H1 (cell line): ENCODE measurements at regions not wholly inside any gene's neighbourhood (a gene's known extent, or its start where the extent isn't known, plus 50 kb on each side); places are given as distances from the start of the nearest gene placed in this dataset.

Experiments
- CTCF ChIA-PET: fragments of 300-600 bp; sonication (Branson Sonifier 250); formaldehyde crosslinking; loops from one replicate; lab custom pipeline; 2021; ENCODE audit not compliant: partially characterized antibody; lab: Charles Lee
- POLR2A ChIA-PET: fragments of 300-600 bp; sonication (Branson Sonifier 250); formaldehyde crosslinking; loops from one replicate; lab custom pipeline; 2021; ENCODE audit warnings: inconsistent platforms; ENCODE audit not compliant: partially characterized antibody; lab: Charles Lee
- DNase-seq, 2 experiments: peaks; one replicate each; pipeline versions ENCODE4 v3.0.0 to v3.0.0-alpha.2; 2010 to 2022; ENCODE audit warnings: low spot score in 2 of 2, low read depth in 1 of 2, mixed read lengths in 1 of 2
- FAIRE-seq: peaks from 2 replicates; lab custom pipeline; 2011; peaks lifted over from hg19 to GRCh38; lab: Jason Lieb, UNC
- H2AFZ ChIP-seq: 2 replicates; pipeline ENCODE4 v1.8.1; 2012; ENCODE audit warnings: low read length, inconsistent platforms
- H2AK5ac ChIP-seq: 2 replicates; pipeline ENCODE4 v1.6.1; 2013; ENCODE audit warnings: low read depth, low read length
- H2BK120ac ChIP-seq: replicated peaks from 2 replicates; pipeline ENCODE3; 2013; ENCODE audit warnings: low read depth, low read length, inconsistent platforms
- H2BK12ac ChIP-seq: 2 replicates; pipeline ENCODE4 v1.6.1; 2013; ENCODE audit warnings: low read depth, low read length
- H2BK15ac ChIP-seq: 2 replicates; pipeline ENCODE4 v1.6.1; 2013; ENCODE audit warnings: low read length
- H2BK20ac ChIP-seq: 2 replicates; pipeline ENCODE4 v1.6.1; 2013; ENCODE audit warnings: low read length
- H2BK5ac ChIP-seq: 2 replicates; pipeline ENCODE4 v1.6.1; 2013; ENCODE audit warnings: low read depth, low read length
- H3K14ac ChIP-seq: 2 replicates; pipeline ENCODE4 v1.6.1; 2013; ENCODE audit warnings: inconsistent platforms; ENCODE audit not compliant: insufficient read length
- H3K18ac ChIP-seq: 2 replicates; pipeline ENCODE4 v1.6.1; 2013; ENCODE audit warnings: low read length; ENCODE audit errors: extremely low read depth
- H3K23ac ChIP-seq: 2 replicates; pipeline ENCODE4 v1.6.1; 2013; ENCODE audit warnings: inconsistent platforms; ENCODE audit not compliant: insufficient read length
- H3K23me2 ChIP-seq: 2 replicates; pipeline ENCODE4 v1.6.1; 2013; ENCODE audit warnings: low read depth, low read length
- H3K27ac ChIP-seq: 2 replicates; pipeline ENCODE4 v1.6.1; 2011; ENCODE audit warnings: low read depth, low read length, inconsistent platforms
- H3K27me3 ChIP-seq, 4 experiments: replicated peaks in 1 of 4; 1 replicate in 1 of 4; 2 replicates in 3 of 4; pipeline versions ENCODE4 v1.6.1 to v1.8.1; 2011 to 2013; ENCODE audit warnings: low read length in 3 of 4, mild to moderate bottlenecking in 3 of 4, inconsistent platforms in 2 of 4, mixed read lengths in 2 of 4, moderate library complexity in 1 of 4; ENCODE audit not compliant: control insufficient read depth in 3 of 4, insufficient read depth in 3 of 4; ENCODE audit errors: extremely low read depth in 1 of 4
- H3K36me3 ChIP-seq, 4 experiments: 2 replicates each; pipeline versions ENCODE4 v1.6.1 to v1.8.1; 2011 to 2013; ENCODE audit warnings: mild to moderate bottlenecking in 4 of 4, low read length in 3 of 4, moderate library complexity in 2 of 4, control low read depth in 1 of 4, inconsistent platforms in 1 of 4; ENCODE audit not compliant: insufficient read depth in 4 of 4, control insufficient read depth in 2 of 4
- H3K4ac ChIP-seq: replicated peaks from 2 replicates; pipeline ENCODE3; 2013; ENCODE audit warnings: low read length, low read depth, mixed read lengths, inconsistent platforms; ENCODE audit not compliant: insufficient read length
- H3K4me1 ChIP-seq, 4 experiments: replicated peaks in 1 of 4; 1 replicate in 1 of 4; 2 replicates in 3 of 4; pipeline versions ENCODE4 v1.6.1 to v1.8.1; 2011 to 2013; ENCODE audit warnings: low read length in 3 of 4, inconsistent platforms in 2 of 4, mixed read lengths in 1 of 4; ENCODE audit not compliant: insufficient read depth in 4 of 4, control insufficient read depth in 3 of 4
- H3K4me2 ChIP-seq, 2 experiments: 2 replicates each; pipeline versions ENCODE4 v1.6.1 to v1.8.1; 2011 to 2013; ENCODE audit warnings: low read depth in 2 of 2, low read length in 2 of 2, control low read depth in 1 of 2, inconsistent platforms in 1 of 2, mild to moderate bottlenecking in 1 of 2; ENCODE audit not compliant: insufficient read depth in 1 of 2
- H3K4me3 ChIP-seq, 4 experiments: fragments of 200-600, 300-600 bp in 1 of 4; sonication (generic), shearing (Covaris generic), sonication (Bioruptor Twin) in 1 of 4; 2 replicates each; pipeline versions ENCODE4 v1.5.1 to v1.8.1; 2011 to 2016; ENCODE audit warnings: low read length in 4 of 4, low read depth in 3 of 4, control low read depth in 2 of 4, inconsistent platforms in 2 of 4, mild to moderate bottlenecking in 2 of 4, mixed read lengths in 1 of 4, moderate library complexity in 1 of 4; ENCODE audit not compliant: insufficient read depth in 2 of 4; ENCODE audit errors: extremely low read depth in 1 of 4
- H3K56ac ChIP-seq: replicated peaks from 2 replicates; pipeline ENCODE3; 2013; ENCODE audit warnings: low read depth, mild to moderate bottlenecking, mixed read lengths, low read length, inconsistent platforms; ENCODE audit not compliant: insufficient read length
- H3K79me1 ChIP-seq: 2 replicates; pipeline ENCODE4 v1.6.1; 2013; ENCODE audit warnings: low read depth, low read length, control low read depth
- H3K79me2 ChIP-seq, 2 experiments: 2 replicates each; pipeline versions ENCODE4 v1.6.1 to v1.8.1; 2012 to 2013; ENCODE audit warnings: low read length in 2 of 2, mild to moderate bottlenecking in 2 of 2, inconsistent platforms in 1 of 2; ENCODE audit not compliant: insufficient read depth in 2 of 2, control insufficient read depth in 1 of 2
- H3K9ac ChIP-seq, 4 experiments: replicated peaks in 1 of 4; 1 replicate in 1 of 4; 2 replicates in 3 of 4; pipeline versions ENCODE4 v1.6.1 to v1.8.1; 2011 to 2013; ENCODE audit warnings: low read depth in 3 of 4, low read length in 3 of 4, control low read depth in 2 of 4, mild to moderate bottlenecking in 2 of 4, moderate library complexity in 2 of 4, inconsistent platforms in 1 of 4; ENCODE audit errors: extremely low read depth in 1 of 4
- H3K9me3 ChIP-seq, 2 experiments: 2 replicates each; pipeline versions ENCODE4 v1.6.1 to v1.8.1; 2012 to 2013; ENCODE audit warnings: mild to moderate bottlenecking in 2 of 2, moderate library complexity in 2 of 2, control low read depth in 1 of 2, inconsistent platforms in 1 of 2, low read depth in 1 of 2, low read length in 1 of 2, mixed read lengths in 1 of 2; ENCODE audit not compliant: insufficient read depth in 2 of 2
- H4K20me1 ChIP-seq, 2 experiments: replicated peaks in 1 of 2; 2 replicates each; pipeline versions ENCODE3 to v1.8.1; 2011 to 2013; ENCODE audit warnings: inconsistent platforms in 2 of 2, low read length in 2 of 2, mild to moderate bottlenecking in 1 of 2; ENCODE audit not compliant: insufficient read depth in 2 of 2, control insufficient read depth in 1 of 2
- H4K5ac ChIP-seq: 2 replicates; pipeline ENCODE4 v1.6.1; 2013; ENCODE audit warnings: low read length, low read depth, mixed read lengths, inconsistent platforms; ENCODE audit not compliant: insufficient read length
- H4K8ac ChIP-seq: 2 replicates; pipeline ENCODE4 v1.8.0; 2013; ENCODE audit warnings: mild to moderate bottlenecking, moderate library complexity, low read length, inconsistent platforms; ENCODE audit not compliant: insufficient read depth; ENCODE audit errors: extremely low read depth
- H4K91ac ChIP-seq: replicated peaks from 2 replicates; pipeline ENCODE3; 2013; ENCODE audit warnings: low read length, mixed read lengths, inconsistent platforms; ENCODE audit not compliant: insufficient read length
- HDAC6 ChIP-seq: IDR thresholded peaks from one replicate; pipeline ENCODE4 v1.7.1; 2012; ENCODE audit warnings: low read depth, mild to moderate bottlenecking, inconsistent platforms, low read length, moderate library complexity
- KDM1A ChIP-seq: fragments of 200-600, 300-600 bp; sonication (generic); IDR thresholded peaks from 2 replicates; pipeline ENCODE4 v1.7.1; 2016; ENCODE audit warnings: mild to moderate bottlenecking, low read length, borderline replicate concordance
- RFX5 ChIP-seq: IDR thresholded peaks from 2 replicates; pipeline ENCODE4 v1.6.1; 2011; ENCODE audit warnings: low read depth, low read length, improper control_type of control experiment, borderline replicate concordance
- RNF2 ChIP-seq: fragments of 200-900, 300-1000 bp; sonication (generic); IDR thresholded peaks from 2 replicates; pipeline ENCODE4 v1.7.1; 2016; ENCODE audit warnings: borderline replicate concordance, low read depth, mild to moderate bottlenecking, antibody characterized with exemption, low read length; ENCODE audit not compliant: poor library complexity, severe bottlenecking; ENCODE audit errors: missing control alignments
- SIN3A ChIP-seq, 2 experiments: IDR thresholded peaks in 1 of 2; conservative IDR thresholded peaks in 1 of 2; 2 replicates each; pipeline ENCODE4 v1.6.1; 2011 to 2012; ENCODE audit warnings: low read length in 2 of 2, improper control_type of control experiment in 1 of 2, low read depth in 1 of 2, mild to moderate bottlenecking in 1 of 2
- SIRT6 ChIP-seq: IDR thresholded peaks from one replicate; pipeline ENCODE4 v1.7.1; 2012; ENCODE audit warnings: low read length, inconsistent platforms
- TAF1 ChIP-seq: IDR thresholded peaks from 2 replicates; pipeline ENCODE4 v1.6.1; 2011; ENCODE audit warnings: mild to moderate bottlenecking, low read depth, low read length
- ZNF274 ChIP-seq: IDR thresholded peaks from 2 replicates; pipeline ENCODE4 v1.7.0; 2012; ENCODE audit warnings: low read length, borderline replicate concordance; ENCODE audit errors: extremely low read depth
- WGBS, 2 experiments: shearing (Covaris generic) in 1 of 2; methylation state at CpG; one replicate each; pipeline versions ENCODE4 v1.1.6 to v1.1.7; 2013 to 2015; ENCODE audit warnings: low lambda C conversion rate in 2 of 2, mixed read lengths in 2 of 2, inconsistent platforms in 1 of 2, low coverage in 1 of 2, missing lambda C conversion rate in 1 of 2; ENCODE audit not compliant: insufficient replicate concordance in 2 of 2, insufficient coverage in 1 of 2, insufficient read length in 1 of 2; ENCODE audit errors: extremely low coverage in 1 of 2, missing lambda C conversion rate in 1 of 2; 5-methylcytosine and 5-hydroxymethylcytosine counted together
- TF ChIP-seq, protein P1 (sequence below), 3 experiments: IDR thresholded peaks; 1 replicate in 2 of 3; 2 replicates in 1 of 3; pipeline versions ENCODE4 v1.5.1 to v1.6.1; 2011; ENCODE audit warnings: low read length in 3 of 3, mild to moderate bottlenecking in 3 of 3, inconsistent platforms in 2 of 3, low read depth in 1 of 3, moderate library complexity in 1 of 3; ENCODE audit not compliant: insufficient read depth in 1 of 3; ENCODE audit errors: control extremely low read depth in 1 of 3

GRCh38 chr2:128390256-128390990 lies 71.8 kb upstream of the HS6ST1 start:
- CTCF ChIA-PET = interaction anchor here (1.0 to 5.7 kb wide), 2 partner anchors 11 to 26 kb away, joined by 4 to 29 read pairs; no protein-coding TSS in a partner anchor
- Histone ChIP-seq H3K36me3 (no peaks in the 10 kb centered on the region), H3K79me1 (no peaks in the 10 kb centered on the region), H2BK15ac (peak overlapping the region; percentile 32; the same call in 1 of the 2 replicates), H4K5ac (no peak overlapping the region), H4K20me1 (no peaks in the 10 kb centered on the region), H3K56ac (no peak overlapping the region), H3K23ac (no peak overlapping the region), H3K4me3 (no peak overlapping the region), H3K23me2 (no peaks in the 10 kb centered on the region), H3K4me2 (no peak overlapping the region), H2BK120ac (no peak overlapping the region), H3K27ac (no peak overlapping the region), H3K14ac (no peak overlapping the region), H2BK5ac (no peak overlapping the region), H3K4me1 (peaks cover 0 to 11% (median 6%) of the 10 kb centered on the region in 4 experiments; a peak in 6 of 7 replicates), H3K79me2 (no peaks in the 10 kb centered on the region), H3K27me3 (no peaks in the 10 kb centered on the region), H4K91ac (no peak overlapping the region), H2AFZ (no peak overlapping the region), H4K8ac (no peak overlapping the region), H3K9me3 (no peaks in the 10 kb centered on the region), H3K18ac (peak overlapping the region; percentile 75), H2BK12ac (peak overlapping the region; percentile 60; the same call in 1 of the 2 replicates), H2AK5ac (no peak overlapping the region), H3K9ac (no peak overlapping the region), H3K4ac (no peak overlapping the region), H2BK20ac (0 out of 2 replicates have a peak overlapping the region, but pooled peaks have one; percentile 5)
- 93% methylated on average over 16 of the region's 16 CpGs; no CpG with 5 or more reads in 1 of the 2 experiments for WGBS, 2 experiments
- no peak for DNase-seq
- POLR2A ChIA-PET = interaction anchor here (0.6 to 1.4 kb wide), 2 partner anchors 18 to 811 kb away, joined by 3 read pairs; no protein-coding TSS in a partner anchor
- no peak for FAIRE-seq
- TF ChIP-seq, protein P1, sequence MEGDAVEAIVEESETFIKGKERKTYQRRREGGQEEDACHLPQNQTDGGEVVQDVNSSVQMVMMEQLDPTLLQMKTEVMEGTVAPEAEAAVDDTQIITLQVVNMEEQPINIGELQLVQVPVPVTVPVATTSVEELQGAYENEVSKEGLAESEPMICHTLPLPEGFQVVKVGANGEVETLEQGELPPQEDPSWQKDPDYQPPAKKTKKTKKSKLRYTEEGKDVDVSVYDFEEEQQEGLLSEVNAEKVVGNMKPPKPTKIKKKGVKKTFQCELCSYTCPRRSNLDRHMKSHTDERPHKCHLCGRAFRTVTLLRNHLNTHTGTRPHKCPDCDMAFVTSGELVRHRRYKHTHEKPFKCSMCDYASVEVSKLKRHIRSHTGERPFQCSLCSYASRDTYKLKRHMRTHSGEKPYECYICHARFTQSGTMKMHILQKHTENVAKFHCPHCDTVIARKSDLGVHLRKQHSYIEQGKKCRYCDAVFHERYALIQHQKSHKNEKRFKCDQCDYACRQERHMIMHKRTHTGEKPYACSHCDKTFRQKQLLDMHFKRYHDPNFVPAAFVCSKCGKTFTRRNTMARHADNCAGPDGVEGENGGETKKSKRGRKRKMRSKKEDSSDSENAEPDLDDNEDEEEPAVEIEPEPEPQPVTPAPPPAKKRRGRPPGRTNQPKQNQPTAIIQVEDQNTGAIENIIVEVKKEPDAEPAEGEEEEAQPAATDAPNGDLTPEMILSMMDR (IDR thresholded peaks at IDR 0.05; ENCODE audit: control extremely low read depth in 1 of 3, insufficient read depth in 1 of 3, low read depth in 1 of 3, low read length in 3 of 3) = no peak
- no peak for TF ChIP-seq RFX5
- no peak for TF ChIP-seq HDAC6
- TF ChIP-seq SIRT6 = no peak
- TF ChIP-seq SIN3A (conservative IDR thresholded peaks at IDR 0.05 in 1 of 2, IDR thresholded peaks at IDR 0.05 in 1 of 2; ENCODE audit: low read depth in 1 of 2, low read length in 2 of 2) = no peak
- no peak for TF ChIP-seq ZNF274
- TF ChIP-seq TAF1 = no peak
- TF ChIP-seq KDM1A = no peak
- TF ChIP-seq RNF2 = no peak
